Spleen (tissue), 7 donors: ENCODE measurements at regions not wholly inside any gene's neighbourhood (a gene's known extent, or its start where the extent isn't known, plus 50 kb on each side); places are given as distances from the start of the nearest gene placed in this dataset.

Experiments used
- CTCF ChIP-seq, 11 experiments: fragments of 200-600 bp in 7 of 11; fragments of 450-650 bp in 4 of 11; sonication (generic) in 4 of 11; IDR thresholded peaks in 8 of 11; conservative IDR thresholded peaks in 3 of 11; 1 replicate in 7 of 11; 2 replicates in 4 of 11; pipeline versions ENCODE4 v1.4.0 to v1.8.0; 2016 to 2021; ENCODE audit warnings: antibody characterized with exemption in 11 of 11, inconsistent platforms in 4 of 11, mild to moderate bottlenecking in 1 of 11
- POLR2A ChIP-seq, 3 donors: fragments of 450-650 bp; IDR thresholded peaks; one replicate each; pipeline ENCODE4 v1.5.1; 2017; ENCODE audit warnings: antibody characterized with exemption in 3 of 3, mild to moderate bottlenecking in 1 of 3
- POLR2AphosphoS5 ChIP-seq, 3 donors: sonication (generic); formaldehyde crosslinking; IDR thresholded peaks; one replicate each; pipeline ENCODE4 v1.5.1; 2017; ENCODE audit warnings: antibody characterized with exemption in 3 of 3
- donor health status: DM: no; HTN: no; CAD: no; lungs with moderate emphysema.
- donor health status: DM: no; HTN: no; CAD: no.
- donor health status: DM: no; HTN: no; CAD: no.

- TF ChIP-seq POLR2A (IDR thresholded peaks at IDR 0.05) (no peak), POLR2AphosphoS5 (IDR thresholded peaks at IDR 0.05) (no peak), CTCF (IDR thresholded peaks at IDR 0.05 in 8 of 11, conservative IDR thresholded peaks at IDR 0.05 in 3 of 11) (no peak)
Observed at GRCh38 chr16:65863236-65863635, 503.3 kb upstream of the CDH5 start.
